GM18505 (cell line): ENCODE measurements at regions not wholly inside any gene's neighbourhood (a gene's known extent, or its start where the extent isn't known, plus 50 kb on each side); places are given as distances from the start of the nearest gene placed in this dataset.

Source experiments
- ATAC-seq: cut with Tn5 transposase; IDR thresholded peaks from one replicate; pipeline ENCODE4 v1.9.1; 2021; ENCODE audit not compliant: unreplicated experiment
- POLR2A ChIP-seq: IDR thresholded peaks from 4 replicates; pipeline ENCODE4 v1.6.1; 2011; ENCODE audit warnings: borderline replicate concordance; ENCODE audit not compliant: insufficient read depth, insufficient read length; ENCODE audit errors: extremely low read depth

DNA sequence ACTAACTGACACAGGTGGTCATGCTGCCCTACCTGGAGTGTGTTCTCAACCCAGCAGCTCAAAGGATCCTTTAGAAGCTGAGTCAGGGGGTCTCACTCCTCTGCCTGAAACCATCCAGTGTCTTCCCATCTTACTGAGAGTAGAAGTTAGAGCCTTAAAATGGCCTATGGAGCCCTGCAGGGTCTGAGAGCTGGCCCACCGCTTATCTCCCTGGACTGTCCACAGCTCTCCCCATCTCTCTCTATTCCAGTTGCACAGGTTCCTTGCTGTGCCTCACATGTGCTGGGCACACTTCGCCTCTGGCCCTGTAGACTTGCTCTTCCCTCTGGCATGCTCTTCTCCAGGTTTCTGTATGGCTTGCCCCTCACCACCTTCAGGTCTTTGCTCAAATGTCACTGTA is 148.6 kb upstream of the CACNA1E start:
- ATAC-seq: no peak
- no peak for TF ChIP-seq POLR2A

DNA sequence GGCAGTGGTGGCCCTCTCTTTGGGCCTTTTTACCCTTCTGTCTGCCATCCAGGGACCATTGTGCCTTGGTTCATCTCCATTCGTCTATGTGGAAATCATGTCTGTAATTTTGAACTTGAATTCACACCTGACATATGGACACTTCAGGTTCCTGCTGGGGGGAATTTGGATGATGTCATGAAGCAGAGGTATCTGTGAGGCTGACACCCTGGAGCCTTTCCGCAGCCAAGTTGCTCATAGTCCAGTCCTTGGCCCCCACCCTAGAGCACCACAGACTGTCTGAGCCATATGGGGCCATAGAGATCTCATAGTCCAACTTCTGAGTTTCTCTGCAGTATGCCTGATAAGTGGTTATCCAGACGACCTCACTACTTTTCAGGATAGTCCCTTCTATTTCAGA is 147.7 kb upstream of the CACNA1E start:
- no peak for TF ChIP-seq POLR2A
- ATAC-seq: no peak

DNA sequence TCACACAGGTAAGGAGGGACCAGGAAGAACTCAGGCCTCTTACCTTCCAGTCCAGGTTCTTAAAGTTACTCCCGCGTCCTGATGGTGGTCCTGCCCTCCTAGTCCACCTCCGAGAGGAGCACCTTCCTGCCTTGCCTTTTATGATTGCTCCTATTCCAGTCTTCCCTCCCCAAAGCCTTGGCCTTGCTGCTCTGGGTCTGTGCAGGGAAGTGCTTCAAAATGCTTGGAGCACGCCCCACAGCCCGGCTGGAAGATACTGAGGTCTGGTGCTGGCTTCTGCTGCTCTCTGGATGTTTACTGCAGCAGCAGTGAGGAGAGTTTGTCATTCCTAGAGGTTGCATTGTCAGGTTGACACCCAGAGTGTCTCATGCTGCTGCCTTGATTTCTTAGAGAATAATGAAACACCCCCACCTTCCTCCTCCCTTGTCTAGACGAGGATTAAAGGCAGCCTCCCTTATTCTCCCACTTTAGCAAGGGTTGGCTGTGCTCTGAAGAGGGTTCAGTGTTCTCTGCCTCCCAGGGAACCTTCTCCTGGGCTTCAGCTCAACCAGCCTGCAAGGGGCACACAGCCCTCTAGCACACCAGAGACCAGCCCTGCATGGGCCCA is 142.2 kb upstream of the CACNA1E start:
- no peak for TF ChIP-seq POLR2A

DNA sequence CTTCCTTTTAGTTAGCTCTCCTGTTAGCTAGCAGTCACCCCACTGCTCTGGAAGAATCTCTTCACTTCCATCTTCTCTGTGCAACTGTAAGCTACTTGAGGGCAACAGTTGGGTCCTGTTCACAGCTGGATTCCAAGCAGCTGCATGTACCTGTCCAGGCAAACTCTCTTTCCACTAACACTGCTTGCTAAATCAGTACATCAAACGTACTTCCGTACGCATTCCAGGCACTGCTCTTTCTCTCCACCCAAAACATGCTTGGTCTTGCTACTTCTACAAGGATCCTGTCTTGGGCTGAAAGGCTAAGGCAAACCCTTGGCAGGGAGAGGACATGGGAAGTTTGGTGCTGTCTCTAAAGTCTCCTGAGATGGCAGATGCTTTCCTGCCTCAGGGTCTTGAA is 139.2 kb upstream of the CACNA1E start:
- no peak for TF ChIP-seq POLR2A
- no peak for ATAC-seq

More for the DNA sequence above, 142.2 kb upstream of the CACNA1E start:
- ATAC-seq: no peak

DNA sequence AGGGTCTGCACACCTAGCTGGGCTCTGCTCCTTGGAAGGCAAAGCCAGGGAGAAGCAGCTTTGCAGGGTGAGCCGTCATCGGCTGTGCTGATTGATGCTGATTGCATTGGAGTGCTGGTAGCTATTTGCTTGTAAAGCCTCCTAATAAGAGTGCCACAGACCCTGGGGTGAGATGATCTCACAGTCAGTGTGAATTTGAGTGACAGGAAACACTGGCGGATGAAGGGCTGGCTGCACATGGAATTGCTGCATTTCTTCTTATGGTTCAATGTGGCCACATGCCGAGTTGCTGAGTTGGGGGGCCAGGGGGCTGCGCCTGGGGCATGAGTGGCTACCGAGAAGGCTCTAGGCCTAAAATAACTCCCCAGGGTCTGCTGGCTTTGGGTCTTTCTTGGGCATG is 138.2 kb upstream of the CACNA1E start:
- no peak for TF ChIP-seq POLR2A
- no peak for ATAC-seq

DNA sequence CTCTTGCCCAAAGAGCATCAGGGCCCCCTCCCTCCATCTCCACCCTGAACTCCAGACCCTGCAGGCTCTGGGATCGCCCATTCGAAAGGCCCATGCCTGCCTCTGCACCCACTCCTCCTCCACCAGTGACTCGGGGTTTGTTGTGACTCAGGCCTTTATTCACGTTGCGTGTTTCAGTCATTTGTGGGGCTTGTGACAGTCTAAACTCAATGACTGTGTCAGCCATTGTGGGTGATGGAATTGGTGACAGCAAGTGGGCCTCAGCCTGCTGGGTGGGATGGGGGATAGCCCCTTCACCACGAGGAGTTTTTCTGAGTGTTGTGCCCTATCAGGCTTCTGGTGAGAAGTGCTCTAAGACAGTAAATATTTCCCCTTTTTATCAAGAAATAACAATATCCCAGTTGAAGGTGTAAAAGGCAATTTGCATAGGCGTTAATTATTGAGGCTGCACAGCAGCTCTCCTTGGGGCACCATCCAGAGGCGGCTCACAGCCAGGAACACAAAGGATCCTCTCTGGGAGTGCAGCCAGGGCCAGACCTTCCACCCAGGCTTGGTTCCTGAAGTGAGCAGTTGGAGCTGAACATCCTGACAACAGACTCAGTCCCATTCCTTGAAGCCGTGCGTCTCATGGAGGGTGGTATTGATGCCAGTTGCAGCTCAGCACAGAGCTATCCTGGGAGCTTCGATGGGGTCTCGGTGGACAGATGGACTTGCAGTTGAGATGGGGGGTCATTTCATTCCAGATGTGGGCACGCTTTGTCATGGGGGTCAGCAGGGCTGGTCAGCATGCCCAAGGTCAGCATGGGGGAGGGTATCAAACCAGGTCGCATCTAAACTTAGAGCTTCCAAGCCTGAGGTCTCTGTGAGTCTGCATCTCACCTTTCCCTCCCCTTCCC is 135.6 kb upstream of the CACNA1E start:
- no peak for TF ChIP-seq POLR2A
- no peak for ATAC-seq

DNA sequence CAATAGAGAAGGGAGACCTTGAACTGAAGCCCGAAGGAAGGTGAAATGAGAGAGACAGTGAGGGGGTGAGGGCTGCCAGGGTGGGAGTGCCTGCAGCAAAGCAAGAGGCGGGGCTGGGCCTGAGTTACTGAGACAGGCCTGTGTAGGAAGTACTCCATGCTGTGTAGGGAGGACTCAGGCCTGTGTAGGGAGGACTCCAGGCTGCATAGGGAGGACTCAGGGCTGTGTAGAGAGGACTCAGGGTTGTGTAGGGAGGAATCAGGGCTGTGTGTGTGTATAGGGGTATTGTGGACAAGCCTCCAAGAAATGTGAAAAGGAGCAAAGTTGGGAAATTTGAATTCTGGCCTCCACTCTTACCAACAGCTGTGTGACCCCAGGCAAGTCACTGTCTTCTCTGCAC is 133.8 kb upstream of the CACNA1E start:
- no peak for ATAC-seq
- TF ChIP-seq POLR2A: no peak

DNA sequence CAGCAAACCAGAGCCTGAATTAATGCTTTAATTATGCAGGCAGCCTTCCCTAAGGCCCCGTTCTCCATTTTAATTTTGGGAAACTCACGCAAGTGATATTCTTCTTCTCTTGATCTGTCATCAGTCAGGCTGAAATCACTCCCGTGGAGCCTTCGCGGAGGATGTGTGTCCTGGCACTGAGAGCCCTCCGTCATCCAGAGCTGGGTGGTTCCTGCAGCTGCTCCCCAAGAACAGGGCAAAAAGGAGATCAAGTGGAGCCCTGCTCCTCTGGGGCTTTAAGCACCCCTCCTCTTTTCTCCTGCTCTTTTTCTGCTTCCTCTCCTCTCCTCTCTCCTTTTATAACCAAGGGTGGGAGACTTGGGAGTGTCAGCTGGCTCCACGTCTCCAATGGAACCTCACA is 133.2 kb upstream of the CACNA1E start:
- ATAC-seq: no peak
- no peak for TF ChIP-seq POLR2A

DNA sequence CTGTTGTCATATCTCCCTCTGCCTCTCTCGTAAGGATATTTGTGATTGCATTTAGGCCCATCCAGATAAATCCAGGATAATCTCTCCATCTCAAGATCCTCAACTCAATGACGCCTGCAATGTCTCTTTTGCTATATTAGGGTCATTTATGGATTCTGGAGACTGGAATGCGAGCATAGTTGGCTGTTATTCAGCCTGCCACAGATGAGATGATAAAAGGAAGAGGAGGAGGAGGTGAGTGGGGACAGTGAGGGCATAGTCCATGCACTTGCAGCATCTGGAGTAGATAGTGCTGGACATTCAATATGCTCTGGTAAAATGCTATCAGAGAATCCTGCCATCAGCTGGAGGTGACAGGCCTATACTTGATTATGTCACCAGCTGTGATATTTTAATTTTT is 131.6 kb upstream of the CACNA1E start:
- ATAC-seq: no peak
- TF ChIP-seq POLR2A: no peak

DNA sequence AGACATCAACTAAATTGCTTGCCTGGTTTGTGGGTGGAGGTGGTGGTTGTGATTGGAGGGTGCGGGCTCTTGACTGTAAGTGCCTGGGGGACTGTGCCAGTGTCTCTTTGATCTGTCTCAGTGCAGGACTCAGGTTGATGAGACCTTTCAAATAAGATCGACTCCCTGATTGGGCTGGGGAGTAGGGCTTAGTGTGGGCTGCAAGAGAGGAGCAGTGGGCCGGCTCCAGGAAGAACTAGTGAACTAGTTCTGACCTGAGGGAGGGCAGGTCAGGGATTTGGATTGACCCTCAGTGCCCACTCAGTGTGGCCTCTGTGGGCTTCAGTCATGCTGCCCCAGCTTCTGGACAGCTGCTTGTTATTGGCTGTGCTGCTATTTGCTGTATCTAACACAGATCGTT is 130.6 kb upstream of the CACNA1E start:
- no peak for ATAC-seq
- TF ChIP-seq POLR2A: no peak

DNA sequence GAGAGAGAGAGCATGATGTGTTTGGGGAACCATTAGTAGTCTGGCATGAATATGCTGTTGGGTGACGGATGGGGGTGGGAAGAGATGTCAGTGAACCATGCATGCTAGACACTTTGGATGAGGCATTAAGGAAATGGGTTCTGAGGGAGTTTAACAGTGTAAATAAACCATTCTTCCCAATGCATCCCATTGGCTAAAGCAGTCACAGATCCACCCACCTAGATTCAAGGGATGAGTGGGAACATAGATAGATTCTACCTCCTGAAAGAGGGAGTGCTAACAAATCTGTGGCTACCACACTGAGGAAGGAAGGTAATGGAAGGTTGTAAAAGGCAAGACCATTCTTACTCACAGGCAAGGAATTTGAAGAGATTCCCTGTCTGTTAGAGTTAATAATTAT is 129.8 kb upstream of the CACNA1E start:
- no peak for ATAC-seq
- TF ChIP-seq POLR2A: no peak

DNA sequence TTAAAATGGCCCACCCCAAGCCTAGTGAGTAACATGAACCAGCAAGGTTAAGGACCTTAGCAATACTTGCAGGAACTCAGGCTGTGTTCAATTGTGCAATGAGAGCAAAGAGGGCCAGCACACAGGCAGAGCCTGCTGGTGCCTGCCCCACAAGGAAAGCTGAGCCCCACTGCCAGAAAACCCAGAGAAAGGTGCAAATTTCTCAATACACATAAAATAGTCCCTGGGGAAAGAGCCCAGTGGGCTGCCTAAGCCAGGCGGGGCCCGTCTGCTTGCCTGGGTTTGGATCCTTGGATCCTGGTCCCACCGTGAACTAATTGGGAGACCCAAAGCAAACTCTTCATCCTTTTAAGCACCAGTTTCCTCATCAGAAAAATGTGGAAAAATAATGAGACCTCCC is 128.5 kb upstream of the CACNA1E start:
- no peak for TF ChIP-seq POLR2A
- no peak for ATAC-seq

DNA sequence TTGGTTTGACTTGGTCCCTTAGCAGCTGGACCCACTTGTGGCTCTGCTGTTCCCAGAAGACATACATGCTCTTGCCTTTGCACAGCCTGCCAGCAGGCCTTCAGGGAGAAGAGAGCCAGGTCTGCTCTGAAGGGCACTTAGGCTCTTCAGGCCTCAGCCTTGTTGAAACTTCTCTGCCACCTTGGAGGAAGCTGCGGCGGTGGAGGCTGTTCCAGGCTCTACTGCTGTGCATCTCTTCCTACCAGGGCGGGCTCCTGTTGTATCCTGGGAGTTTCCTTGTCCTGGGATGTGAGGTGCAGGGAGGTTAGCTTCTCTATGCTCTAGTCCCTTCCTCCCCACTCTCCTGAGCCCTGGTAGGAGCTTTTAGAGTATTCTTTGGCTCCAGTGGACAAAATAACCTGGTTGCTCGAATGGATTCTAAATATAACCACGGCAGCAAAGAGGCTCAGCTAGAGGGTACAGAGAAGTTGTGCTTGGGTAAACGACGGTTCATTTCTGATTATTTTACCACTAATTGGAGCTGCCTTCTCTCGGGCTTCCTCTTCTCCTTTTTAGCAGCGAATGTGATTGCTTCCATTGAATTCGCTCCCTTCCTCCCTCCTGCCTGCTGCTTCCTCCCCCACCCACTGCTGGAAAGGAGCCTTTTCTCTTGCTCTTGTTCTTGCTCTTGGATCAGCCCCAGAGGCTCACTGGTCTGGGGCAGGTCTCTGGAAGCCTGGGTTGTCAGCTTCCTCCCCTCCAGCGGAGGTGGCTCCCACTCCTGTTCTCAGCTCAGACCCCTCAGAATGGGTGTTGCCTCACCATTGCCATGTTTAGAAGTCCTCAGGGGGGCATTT is 126.6 kb upstream of the CACNA1E start:
- no peak for TF ChIP-seq POLR2A

More for the DNA sequence above, 126.6 kb upstream of the CACNA1E start:
- ATAC-seq: no peak
